ENCODE measurements at regions not wholly inside any gene's neighbourhood (a gene's known extent, or its start where the extent isn't known, plus 50 kb on each side); places are given as distances from the start of the nearest gene placed in this dataset.

DNA sequence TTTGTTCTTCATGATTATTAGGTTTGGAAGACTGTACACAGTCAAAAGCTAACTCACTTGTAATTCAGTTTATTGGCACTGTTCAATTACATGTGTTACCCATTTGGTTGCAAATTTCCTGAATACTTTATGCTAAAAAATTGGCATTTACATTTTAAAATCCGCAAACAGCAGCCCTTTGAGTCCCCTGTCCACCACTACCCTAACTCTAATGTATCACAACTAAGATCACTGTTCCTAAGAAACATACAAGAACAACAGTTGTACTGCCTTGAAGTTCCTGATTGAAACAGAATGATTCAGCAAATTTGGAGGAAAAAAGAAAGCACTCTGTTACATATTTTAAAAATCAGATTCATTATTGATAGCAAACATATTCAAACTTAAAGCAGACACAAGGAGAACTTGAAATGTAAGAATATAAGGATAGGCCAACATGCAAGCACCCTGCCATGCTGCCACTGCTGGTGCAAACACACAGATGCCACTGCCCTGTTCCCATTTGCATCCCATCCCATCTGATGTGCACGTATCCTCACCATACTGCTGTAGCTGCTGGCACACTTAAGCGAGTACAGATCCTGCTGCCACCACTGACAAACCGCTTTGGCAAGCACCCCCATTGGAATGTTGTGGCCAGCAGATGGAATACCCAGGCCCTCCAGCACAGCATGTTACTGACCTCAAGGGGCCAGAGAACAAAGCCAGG lies 343.4 kb downstream of the PPP1R2C start:
- DNase-seq, result no peak

DNA sequence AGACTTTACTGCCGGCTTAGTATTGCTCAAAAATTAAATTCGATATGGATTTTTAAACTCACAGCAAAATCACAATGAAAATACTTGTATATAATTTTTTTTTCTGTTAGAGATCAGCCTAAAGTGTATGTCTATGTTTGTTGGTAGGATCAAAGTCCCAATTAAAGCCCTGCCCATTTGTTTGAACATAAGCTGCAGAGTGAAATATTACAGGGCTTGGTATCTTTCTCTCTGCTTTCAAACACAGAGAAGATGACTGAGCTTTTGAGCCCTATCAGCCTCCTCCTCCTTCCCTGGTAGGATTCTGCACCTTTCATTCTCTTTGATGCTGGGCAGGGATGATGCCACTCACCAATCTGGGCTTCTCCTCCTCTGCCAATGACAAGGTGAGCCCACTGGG lies 345.4 kb downstream of the PPP1R2C start:
- no peak for DNase-seq

DNA sequence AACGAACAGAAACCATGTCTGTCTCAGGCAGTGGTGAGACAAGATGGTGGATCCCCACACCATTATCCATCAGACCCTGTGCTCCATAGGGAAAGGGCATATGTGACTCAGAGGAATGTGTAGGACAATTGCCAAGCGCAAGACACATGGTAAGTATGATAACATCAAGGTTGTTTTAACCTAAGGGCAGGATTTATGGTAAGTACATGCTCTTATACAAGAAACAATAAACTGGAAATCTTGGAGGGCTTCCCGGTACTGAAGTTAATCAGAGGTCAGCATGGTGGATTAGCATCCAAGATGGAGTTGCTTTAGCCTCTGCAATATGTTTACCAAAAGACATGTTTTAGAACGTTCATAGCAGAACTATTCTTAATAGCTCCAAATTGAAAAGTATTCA lies 355.0 kb downstream of the PPP1R2C start:
- DNase-seq, result no peak

DNA sequence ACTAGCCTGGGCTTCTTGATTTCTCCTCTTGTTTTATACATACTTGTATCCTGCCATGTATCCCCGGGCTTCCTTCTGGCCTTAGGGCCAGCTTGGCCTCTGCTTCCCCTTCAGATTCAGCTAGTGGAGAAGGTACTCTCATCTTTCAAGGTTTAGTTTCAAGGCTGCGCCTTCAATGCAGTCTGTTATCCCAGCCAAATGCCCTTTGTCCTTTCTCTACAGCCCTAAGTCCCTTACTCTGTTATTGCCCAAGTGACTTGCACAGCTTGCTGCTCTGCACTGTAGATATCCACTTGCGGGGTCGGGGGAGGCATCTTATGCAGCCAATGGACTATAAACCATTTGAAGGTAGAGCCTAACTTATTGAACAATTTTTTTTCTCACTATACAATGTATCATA lies 357.5 kb downstream of the PPP1R2C start:
- no peak for DNase-seq

DNA sequence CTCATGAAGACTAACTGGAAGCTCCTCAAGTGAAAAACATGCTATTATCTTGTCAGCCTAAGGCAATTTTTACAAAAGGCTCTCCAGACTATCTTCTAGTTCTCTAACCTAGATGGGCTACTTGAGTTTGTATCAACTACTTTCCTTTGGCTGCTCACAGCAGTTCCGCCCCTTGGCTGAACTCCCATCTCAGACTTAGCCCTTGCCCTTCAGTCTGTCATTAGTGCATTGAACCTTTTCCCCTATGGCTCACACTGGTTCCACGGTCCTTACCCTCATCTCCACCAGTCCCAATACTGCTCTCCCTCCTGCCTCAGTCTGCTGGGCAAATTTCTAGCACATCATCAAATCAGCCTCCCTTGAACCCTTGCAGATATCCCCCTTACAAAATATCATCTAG lies 362.3 kb downstream of the PPP1R2C start:
- DNase-seq, result no peak

DNA sequence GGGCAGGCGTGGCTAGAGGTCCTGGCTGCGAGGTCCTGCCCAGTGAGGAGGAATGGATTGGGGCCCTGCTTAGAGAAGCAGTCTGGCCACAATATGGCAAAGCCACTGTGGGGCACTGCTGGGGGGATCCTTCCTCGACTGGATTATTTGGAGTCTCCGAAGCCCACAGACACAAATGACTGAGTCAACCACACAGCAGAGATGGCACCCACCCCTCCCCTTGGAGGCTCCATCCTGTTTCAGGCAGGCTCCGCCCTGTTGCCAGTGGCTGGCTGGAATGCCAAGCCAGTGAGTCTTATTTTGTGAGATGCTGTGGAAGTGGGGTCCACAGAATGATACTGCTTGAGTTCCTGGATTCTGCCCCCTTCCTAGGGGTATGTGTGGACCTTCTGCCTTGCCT lies 363.9 kb downstream of the PPP1R2C start:
- DNase-seq, result no peak

DNA sequence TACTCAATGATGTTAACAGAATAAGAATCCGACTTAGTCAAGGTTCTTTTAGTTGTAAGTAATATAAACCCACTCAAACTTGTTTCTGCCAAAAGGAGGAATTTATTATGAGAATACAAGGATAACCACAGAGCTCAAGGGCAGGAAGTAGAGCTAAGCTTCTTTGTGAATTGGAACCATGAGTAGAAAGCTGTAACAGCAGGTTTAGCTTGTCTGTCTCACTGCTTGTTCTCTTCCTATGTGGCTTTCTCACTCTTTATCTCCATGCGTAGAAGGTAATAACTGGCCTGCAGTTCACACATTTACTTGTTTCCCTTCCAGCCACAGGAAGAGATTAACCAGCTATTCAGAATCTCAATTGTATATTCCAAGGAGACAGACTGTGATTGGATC lies 378.3 kb downstream of the PPP1R2C start:
- no peak for DNase-seq

DNA sequence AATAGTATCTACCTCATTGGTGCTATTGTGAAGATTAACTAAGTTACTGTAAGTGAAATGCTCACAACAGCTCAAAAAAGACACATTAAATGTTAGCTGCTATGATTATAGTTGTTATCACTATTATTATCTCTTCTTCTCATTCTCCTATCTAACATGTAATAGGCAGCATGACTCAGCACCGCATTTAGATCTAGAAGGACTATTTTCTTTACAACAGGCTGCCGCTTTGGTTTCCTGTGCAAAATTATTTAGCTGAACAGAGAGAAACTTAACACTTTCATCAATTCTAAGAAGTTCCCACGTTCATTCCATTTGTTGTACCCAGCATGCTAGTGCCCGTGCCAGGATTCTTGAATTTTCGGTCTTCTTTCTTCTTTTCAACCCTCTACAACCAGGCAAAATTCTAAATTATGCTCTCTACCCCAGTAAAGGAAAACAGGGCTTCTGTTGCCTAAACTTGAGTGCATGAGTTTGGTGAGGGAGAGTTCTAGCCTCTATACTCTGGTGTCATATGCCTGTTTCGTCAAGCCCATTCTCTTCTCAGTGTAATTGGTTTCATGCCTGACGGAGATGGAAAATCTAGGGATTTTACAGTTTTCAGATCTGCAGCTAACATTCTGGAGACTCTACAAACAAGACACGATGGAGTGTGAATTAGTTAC lies 378.9 kb downstream of the PPP1R2C start:
- no peak for DNase-seq

DNA sequence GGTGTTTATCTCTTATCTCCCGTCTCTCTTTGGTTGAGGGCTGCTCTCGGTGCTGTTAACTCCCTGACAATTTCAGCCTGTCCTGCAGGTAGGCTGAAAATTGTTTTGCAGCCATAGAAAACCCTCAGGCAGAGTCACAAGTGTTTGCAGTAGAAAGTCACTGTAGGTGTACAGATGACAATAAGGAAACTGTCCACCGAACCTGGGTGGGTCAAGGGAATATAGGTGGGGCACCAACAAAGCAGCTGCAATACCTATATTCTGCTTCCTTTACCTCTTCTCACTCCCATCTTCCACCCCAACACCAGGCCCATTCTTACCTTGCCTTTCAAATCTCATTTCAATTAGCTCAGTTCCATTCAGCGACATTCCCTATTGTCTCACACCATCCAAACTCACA lies 381.8 kb downstream of the PPP1R2C start:
- no peak for DNase-seq

DNA sequence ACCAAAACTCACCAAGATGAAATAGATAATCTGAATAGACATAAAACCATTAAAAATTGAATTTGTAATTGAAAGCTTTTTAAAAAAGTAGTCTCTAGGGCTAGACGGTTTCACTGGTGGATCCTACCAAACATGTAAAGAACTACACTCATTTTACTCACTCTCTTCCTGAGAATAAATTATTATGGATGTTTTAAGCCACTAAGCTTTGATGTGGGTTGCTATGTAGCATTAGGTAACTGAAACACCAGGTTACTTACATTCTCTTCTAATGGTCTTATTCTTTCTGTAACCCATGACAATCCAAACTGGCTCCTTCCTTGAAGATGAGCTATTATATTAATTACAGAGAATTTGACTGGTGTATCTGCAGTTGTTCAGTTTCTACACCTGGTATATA lies 385.1 kb downstream of the PPP1R2C start:
- DNase-seq, result no peak

DNA sequence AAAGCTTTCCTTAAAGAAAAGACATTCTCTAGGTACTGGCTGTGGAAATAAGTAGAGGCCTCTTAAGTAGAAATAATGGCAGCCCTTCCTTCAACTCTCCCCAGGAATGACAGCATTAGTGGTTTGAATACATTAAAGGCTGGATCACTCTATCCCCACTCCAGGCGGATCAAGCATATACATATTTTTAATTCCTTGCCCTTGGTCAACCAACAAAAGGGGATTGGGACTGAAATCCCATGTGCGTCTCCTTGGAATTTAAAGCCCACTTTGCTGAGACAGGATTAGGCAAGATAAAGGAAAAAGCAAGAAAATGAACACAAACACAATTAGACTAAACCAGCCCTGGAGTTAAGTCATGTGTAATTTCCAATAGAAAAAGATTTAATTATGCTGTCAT lies 391.3 kb downstream of the PPP1R2C start:
- peak in 1 of 2 experiments; percentile 36 for DNase-seq

DNA sequence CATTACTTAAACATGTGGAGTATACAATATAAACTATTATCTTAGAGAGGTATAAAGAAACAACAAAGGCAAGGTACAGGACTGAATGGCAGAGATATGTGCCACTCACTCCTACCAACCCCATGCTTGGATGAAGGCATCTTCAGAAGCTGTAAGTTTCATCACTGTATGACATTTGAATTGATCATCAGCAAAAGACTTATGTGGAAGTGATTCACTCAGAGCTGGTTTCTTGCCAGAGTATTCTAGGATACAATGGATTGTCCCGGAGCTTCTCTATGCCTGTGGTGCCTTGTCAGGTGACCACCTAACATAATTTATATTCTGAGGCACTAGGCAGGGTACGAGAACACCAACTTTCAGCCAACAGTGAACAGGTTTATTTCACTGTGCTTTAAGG lies 392.2 kb downstream of the PPP1R2C start:
- no peak for DNase-seq

DNA sequence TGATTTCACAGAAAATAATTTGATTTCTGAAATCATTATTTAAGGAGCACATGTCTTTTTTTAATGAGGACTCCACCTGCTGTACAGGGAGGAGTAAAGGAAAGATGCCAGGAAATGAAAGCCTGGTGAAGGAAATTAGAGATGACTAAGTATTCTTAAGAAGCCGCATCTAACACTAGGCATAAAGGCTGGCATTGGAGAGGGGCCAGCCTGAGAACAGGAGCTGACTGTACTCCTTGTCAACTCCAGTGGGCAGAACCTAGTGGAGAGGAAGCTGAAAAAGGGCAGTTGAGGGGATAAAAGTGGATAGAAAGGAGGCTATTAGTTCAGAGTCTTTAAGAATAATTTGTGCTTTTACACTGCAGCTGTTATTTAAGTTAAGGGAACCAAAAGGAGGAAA lies 393.0 kb downstream of the PPP1R2C start:
- no peak for DNase-seq

DNA sequence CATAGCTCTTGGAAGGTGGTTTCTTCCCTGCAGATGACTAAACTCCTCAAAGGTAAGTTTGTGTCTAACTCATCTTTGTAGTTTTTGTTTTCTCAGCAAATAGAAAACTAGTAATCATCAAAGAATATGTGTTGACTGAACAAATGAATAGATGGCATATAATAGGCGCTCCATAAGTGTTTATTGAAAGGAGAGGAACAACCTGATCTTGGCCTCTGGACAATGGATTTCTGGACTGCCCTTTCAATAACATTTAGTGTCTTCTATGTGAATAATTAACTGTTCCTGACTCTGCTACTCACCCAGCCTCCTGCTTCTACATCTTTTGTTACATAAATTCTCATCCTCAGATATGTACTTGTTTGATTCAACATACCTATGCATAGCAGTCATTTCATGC lies 399.1 kb downstream of the PPP1R2C start:
- DNase-seq, result no peak

DNA sequence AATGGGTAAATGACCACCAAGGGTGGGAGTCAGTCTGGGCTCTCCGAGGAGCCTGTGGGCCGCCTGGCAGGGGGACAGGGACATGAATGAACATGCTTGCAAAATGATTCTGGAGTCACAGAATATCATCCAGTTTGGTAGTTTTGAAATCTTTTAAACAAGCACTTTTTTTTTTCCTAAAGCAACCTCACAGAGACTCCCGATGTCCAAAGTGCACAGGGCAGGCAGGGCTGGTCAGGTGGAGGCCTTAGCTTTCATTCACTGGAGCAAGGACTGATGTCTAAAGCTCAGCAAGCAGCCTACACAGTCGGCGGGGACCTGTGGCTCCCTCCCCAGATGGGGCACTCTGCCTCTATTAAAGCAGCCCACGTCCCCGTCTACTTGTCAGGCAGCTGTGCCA lies 402.9 kb downstream of the PPP1R2C start:
- DNase-seq, result no peak

DNA sequence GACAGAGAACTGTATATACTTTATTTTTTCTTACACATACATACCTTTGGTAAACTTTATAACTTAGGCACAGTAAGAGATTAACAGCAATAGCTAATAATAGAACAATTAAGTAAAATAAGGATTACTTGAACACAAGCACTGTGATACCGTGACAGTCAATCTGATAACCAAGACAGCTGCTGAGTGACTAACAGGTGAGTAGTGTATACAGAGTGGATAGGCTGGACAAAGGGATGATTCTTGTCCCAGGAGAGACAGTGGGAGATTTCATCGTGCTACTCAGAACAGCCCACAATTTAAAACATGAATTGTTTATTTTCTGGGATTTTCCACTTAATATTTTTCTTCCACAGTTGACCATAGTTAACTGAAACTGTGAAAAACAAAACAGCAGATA lies 411.8 kb downstream of the PPP1R2C start:
- DNase-seq, result no peak

DNA sequence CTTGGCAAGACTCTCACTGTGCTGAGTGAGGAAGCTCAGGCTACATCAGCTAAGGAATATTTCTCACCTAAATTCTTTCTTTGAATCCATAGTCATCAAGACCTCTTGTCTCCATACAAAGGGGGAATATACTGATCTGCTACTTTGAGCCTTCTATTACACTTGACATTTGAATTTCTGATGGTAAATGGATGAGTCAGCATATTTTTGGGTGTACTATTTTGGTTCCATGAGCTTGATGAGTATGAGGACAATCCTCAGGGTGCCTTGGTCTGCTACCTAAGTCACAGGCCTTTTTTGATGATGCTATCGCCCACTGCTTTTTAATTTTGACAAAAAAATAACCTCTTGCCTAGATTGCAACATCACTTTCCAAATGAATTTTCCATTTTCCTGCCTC lies 415.7 kb downstream of the PPP1R2C start:
- no peak for DNase-seq

DNA sequence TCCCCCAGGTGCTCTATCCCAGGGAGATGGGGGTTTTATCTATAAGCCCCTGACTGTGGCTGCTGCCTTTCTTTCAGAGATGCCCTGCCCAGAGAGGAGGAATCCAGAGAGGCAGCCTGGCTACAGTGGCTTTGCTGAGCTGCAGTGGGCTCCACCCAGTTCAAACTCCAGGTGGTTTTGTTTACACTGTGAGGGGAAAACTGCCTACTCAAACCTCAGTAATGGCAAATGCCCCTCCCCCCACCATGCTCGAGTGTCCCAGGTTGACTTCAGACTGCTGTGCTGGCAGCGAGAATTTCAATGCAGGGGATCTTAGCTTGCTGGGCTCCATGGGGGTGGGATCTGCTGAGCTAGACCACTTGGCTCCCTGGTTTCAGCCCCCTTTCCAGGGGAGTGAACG lies 419.6 kb upstream of the CASK start:
- peak in 1 of 2 experiments; percentile 16 for DNase-seq

Data from NCI-H524 (cell line).